Fibroblast of skin of left quadriceps (primary cell): ENCODE measurements at regions not wholly inside any gene's neighbourhood (a gene's known extent, or its start where the extent isn't known, plus 50 kb on each side); places are given as distances from the start of the nearest gene placed in this dataset.

Source experiments
- DNase-seq, 2 experiments: peaks; one replicate each; pipeline ENCODE4 v3.0.0-alpha.2; 2013; ENCODE audit warnings: low read depth in 2 of 2

- DNase-seq = no peak
These were observed 1109.5 kb upstream of the EEF2KMT start for GRCh38 chr16:6207124-6207523.

GRCh38 chr16:6206080-6206479, 1108.5 kb upstream of the EEF2KMT start:
- DNase-seq = no peak

GRCh38 chr16:6204945-6205344, 1107.3 kb upstream of the EEF2KMT start:
- no peak for DNase-seq

DNA sequence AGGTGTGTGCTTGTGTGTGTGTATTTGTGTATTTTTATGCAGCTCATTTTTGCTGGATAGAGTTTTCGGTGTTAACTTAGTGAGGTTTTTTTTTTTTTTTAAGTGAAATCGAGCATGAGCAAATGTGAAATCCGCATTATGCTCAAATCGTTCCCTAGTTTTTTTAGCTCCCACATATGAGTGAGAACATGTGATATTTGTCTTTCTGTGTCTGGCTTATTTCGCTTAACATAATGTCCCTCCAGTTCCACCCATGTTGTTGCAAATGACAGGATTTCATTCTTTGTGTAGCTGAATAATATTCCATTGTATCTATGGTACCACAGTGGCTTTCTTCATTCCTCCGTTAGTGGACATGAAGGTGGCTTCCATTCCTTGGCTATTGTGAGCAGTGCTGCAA, 1103.3 kb upstream of the EEF2KMT start:
- DNase-seq = no peak

DNA sequence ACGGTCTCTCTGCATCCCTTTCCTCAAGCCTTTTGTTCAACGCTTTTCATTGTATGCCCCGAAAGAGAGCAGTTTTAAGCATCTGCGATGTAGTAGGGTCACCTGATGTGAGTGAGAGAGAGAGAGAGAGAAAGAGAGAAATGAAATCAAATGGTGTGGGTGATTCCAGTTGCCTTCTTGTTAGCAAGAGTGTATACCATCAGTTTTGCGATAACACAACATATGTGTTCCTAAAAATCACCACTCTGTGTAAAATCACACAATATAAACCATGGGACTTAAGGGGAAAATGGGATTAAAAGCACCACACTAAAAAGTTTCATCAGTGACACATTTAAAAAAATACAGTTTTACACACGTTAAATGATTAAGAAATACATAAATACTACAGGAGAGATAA, 1102.7 kb upstream of the EEF2KMT start:
- no peak for DNase-seq

DNA sequence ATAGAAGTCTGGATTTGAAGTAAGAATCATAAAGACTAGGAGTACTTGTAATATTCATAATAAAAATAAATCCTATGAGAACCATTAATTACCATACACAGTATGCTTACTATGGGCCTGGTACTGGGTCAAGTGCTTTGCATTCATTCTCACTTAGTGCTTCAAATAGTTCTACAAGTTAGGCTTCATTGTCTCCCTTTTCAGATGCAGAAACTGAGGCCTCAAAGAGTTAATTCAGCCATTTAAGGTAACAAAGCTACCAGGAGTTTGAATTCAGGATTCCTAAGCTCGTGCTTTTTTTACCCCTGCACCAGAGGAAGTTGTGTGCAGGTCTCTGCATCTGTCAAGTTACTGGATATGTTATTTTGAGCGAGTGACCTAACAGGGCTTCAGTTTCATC, 1098.4 kb upstream of the EEF2KMT start:
- no peak for DNase-seq

DNA sequence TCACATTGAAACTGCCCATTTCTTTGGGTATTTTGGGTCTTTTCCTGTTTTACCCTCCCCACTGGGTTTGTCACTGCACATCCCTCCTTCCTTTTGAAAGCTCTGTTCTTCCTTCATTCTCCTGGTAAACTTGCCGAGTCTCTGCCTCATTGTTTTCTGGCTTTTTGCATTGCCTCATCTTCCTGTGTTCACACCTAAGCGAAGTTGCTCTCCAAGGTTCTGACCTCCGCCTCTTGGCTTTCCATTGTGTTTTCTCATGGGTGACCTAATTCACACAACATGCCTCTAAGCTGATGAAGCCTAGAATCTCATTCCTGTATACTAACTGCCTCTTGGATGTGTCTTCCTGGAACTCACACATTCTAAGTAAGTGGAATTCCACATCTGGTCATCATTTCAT, 1096.1 kb upstream of the EEF2KMT start:
- DNase-seq = no peak

DNA sequence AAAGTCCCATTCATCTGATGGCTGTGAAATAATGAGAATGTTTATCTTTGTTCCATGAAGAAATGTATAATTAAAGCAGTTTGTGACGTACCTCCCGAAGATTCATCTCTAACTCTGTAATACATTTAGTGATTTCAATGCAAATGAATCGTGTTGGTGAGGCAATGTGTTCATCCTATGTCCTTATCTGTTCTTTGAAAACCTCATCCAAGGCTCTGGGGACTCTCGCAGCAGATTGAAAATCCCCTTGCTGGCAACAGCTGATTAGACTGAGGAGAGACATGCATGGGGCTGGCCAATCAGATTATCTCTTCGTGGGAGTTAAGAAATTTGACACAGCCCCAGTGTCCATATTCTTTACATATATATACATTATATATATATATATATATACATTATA, 1095.4 kb upstream of the EEF2KMT start:
- no peak for DNase-seq

DNA sequence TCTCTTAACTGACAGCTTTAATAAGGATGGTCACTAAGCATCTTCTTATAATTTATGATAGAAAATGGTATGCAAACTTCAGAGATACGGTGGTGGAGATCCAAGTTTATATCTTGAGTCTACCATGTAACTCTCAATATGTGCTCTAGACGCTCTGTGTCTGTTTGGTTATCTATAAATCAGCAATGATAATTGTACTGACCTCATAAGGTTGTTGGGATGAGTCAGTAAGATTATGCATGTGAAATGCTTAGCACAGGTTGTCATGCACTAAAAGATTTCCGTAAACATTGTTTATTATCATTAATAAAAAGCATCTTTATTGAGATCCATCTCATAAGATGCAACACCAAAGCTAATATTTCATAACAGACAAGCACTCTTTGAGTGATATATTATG, 1094.9 kb upstream of the EEF2KMT start:
- DNase-seq = no peak

DNA sequence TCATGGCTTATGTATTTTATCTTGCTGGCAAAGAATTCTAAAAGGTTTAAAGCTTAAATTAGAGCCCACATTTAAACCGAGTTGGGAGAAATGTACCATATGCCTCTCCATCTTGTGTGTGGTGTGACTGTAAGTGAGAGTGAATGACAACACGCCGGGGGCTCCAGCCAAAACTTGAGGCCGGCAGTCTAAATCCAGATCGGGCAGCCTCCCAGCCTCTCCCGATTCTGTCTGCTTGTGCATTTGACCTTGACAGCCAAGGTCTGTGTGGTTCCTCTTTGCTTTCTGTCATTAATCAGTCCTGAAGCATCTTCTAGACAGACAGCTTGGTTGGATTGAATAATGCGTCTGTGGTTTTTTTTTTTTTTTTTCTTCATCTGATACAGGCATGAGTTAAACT, 1093.2 kb upstream of the EEF2KMT start:
- DNase-seq = no peak

- no peak for DNase-seq
These were observed 1091.6 kb upstream of the EEF2KMT start for GRCh38 chr16:6189216-6189615.

DNA sequence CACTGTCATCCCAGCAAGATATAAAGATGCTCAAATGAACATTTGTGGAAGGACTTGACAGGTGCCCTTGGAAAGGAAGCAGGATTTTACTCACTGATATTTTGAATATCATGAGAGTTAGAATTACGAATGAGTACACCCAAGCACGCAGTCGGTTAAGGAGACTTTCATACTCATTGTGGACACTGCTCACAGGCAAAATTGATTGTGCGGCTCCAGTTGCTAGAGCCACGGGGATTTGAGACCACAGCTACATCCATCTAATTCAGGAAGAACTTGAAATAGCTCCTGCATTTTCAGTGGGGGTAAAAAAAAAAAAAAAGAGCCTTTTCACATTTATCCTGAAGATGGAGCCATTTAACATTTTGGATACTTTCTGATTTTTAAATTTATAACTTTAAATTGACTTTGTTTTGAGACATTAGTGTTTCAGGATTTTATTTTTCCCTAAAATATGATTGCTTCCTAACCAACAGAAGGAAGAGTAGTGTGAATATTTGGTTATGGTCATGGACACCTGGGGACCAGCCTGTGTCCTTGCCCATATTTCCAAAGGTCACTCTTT, 1080.1 kb upstream of the EEF2KMT start:
- no peak for DNase-seq

- DNase-seq = no peak
These were observed 1072.4 kb upstream of the EEF2KMT start for GRCh38 chr16:6170022-6170421.

- no peak for DNase-seq
These were observed 1067.9 kb upstream of the EEF2KMT start for GRCh38 chr16:6165330-6165979.

DNA sequence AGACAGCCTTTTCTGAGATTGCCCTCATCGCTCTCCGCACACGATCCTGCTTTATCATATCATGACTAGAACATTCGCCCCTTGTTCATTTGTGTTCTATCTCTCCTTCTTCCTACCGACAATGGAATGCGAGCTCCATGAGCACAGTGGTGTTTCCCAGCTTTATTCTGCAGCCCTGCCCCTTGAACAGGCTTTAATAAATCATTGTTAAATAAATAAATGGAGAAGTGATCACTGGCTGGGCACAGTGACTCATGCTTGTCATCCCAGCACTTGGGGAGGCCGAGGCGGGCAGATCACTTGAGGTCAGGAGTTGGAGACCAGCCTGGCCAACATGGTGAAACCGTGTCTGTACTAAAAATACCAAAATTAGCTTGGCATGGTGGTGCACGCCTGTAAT, 1063.3 kb upstream of the EEF2KMT start:
- no peak for DNase-seq

DNA sequence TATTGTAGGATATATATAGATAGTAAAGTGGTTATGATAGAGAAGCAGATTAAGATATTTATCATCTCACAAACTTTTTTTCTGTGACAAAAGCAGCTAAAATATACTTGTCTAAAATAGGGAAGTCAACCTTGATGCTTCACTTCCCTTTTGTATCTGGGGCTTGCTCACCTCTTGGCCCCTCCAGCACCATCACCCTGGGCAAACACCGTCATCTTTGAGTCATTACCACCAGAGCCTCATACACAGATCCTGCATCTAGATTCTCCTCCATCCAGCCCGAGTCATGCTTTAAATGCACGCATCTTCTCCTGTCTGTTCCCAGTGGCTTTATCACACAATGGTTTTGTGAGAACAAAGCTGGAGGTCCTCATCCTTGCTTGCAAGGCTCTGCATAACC, 1062.7 kb upstream of the EEF2KMT start:
- no peak for DNase-seq

DNA sequence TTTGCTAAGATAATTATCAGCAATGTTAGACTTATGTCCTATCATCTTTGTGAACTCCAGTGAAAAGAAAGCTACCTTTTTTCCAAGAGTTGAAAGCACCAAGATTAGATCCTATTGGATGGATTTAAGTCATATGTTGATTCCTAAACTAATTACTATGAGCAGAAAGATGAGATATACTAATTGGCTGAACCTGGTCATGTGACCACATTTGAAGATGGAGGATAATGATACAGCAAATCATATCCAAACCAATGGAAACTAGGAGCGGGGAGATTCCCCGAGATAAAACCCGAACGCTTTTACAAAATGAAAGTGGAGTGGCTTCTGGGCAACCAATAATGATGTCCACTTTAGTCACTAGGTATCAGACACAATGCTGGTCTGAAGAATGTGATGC, 1060.2 kb upstream of the EEF2KMT start:
- DNase-seq = no peak

- no peak for DNase-seq
These were observed 1057.7 kb upstream of the EEF2KMT start for GRCh38 chr16:6155271-6155670.

GRCh38 chr16:6153901-6154300, 1056.3 kb upstream of the EEF2KMT start:
- no peak for DNase-seq

DNA sequence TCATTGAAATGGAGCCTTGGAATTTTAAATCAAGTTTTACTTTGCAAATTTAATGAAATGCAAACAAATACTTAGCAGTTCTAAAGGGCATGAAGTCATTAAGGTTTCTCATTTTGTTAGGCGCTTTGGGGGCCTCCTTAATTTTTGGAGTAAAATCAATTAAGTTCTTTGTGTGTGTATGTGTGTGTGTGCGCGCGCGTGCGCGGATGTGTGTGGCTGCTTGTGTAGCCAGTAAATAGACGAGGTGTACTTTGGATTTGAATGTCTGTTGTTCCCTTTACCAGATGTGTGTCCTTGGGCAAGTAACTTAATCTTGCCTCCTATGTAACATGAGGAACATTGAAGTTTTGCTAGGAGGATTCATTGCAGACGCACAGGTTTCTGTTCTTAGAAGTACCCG, 1051.4 kb upstream of the EEF2KMT start:
- DNase-seq = no peak

- DNase-seq = no peak
These were observed 1050.8 kb upstream of the EEF2KMT start for GRCh38 chr16:6148361-6148760.

DNA sequence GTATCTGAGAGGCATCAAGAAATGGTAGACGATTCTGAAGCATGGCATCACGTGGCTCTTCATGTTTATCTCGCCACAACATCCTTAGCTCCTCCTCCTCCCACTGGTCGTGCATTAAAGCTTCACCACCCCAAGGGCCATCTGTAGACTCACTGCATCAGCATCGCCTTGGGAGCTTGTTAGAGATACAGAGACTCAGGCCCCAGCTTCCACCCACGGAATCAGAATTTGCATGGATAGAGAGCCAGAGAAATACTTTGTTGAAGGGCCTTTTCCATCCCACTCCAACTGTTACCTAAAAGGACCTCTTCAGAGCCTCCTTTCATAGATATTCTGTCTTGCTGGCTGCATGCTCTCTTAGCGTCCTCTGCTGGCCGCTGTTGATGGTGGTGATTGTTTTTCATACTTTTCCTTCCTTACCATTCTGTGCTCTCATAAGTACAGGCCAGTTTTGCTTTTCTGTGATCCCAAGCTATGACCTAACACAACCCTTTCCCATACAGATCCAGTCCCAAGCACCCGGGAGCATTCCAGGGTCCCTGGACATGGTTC, 1049.4 kb upstream of the EEF2KMT start:
- DNase-seq = no peak

DNA sequence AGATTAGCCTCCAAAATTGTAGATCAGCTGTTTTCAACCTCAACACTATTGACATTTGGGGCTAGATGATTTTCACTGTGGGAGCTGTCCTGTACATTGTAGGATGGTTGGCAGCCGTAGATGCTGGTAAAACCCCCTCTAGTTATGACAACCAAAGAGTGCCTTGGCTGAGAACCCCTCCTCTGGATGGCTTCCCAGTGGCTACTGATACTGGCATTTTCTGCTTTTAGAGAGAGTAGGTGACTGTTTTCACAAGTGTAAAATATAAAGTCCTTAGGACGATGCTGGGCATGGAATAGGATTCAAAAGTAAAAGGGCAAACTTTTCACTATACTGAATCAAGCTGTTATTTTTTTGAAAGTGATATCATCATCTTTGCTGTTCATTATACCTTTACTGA, 1048.8 kb upstream of the EEF2KMT start:
- DNase-seq = no peak

- no peak for DNase-seq
These were observed 1046.9 kb upstream of the EEF2KMT start for GRCh38 chr16:6144463-6144862.
